ENCODE measurements at regions not wholly inside any gene's neighbourhood (a gene's known extent, or its start where the extent isn't known, plus 50 kb on each side); places are given as distances from the start of the nearest gene placed in this dataset.
A peak's percentile ranks its signal among the peaks of the same experiment; 100 is the strongest.

DNA sequence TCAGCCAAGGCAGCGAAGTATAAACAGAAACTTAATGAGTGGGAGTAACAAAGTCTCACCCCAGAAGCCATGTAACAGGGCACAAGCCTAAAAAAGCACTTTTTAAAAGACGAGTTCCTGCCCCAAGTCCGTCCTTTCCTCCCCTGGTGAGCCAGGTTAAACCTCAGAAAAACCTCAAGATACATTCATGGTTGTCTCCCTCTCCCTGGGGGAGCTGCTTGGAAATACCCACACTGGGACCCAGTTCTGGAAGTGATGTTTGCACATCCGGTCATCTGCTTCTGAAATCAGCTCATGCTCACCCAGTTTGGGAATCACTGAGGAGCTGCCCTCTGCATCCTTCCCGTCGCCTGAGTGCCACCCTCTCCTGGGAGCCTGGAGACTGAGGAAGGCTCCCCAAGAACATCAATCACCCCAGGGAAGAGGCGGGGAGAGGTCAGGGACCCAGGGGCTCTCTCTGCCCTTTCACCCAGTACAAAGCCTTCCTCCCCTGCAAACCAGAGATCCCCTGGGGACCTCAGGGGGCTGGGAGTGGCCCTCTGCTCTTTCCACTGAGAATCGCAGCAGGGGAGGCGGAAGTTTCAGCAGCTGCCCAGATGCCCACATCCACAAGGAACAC is 150.6 kb upstream of the AGAP1 start:
- DNase-seq (ENCODE audit: low spot score), result no peak
- no peak for ATAC-seq

DNA sequence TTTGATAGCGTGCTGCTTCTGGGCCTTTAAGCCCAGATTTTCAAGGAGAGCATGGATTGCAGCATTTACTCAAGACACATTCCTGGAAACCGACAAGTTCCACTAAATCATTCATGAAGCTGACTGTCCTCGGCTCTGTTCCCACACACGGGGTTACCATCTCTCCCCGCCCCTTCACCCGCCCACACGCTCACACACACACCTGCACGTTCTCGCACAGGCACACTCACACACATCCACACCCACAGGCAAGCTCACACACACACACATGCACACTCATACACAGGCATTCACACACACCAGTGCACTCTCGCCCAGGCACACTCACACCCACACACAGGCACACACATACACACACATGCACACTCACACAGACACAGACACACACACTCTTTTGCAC is 150.0 kb upstream of the AGAP1 start:
- DNase-seq (ENCODE audit: low spot score), result no peak
- ATAC-seq, result no peak

DNA sequence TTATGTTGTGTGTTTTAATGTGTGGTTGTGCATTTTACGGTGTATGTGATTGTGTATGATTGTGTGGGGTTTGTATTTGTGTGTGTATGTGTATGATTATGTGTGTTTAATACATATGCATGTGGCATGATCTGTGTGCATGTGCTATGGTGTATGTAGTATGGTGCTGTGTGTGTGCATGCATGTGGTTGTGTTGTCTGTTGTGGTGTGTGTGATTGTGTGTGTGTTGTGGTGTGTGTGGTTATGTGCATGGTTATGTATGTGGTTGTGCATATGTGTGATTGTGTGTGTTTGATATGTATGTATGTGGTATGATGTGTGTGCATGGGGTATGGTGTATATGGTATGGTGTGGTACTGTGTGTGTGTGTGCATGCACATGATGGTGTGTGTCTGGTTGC is 148.1 kb upstream of the AGAP1 start:
- ATAC-seq (no peak), DNase-seq (ENCODE audit: low spot score) (no peak)

DNA sequence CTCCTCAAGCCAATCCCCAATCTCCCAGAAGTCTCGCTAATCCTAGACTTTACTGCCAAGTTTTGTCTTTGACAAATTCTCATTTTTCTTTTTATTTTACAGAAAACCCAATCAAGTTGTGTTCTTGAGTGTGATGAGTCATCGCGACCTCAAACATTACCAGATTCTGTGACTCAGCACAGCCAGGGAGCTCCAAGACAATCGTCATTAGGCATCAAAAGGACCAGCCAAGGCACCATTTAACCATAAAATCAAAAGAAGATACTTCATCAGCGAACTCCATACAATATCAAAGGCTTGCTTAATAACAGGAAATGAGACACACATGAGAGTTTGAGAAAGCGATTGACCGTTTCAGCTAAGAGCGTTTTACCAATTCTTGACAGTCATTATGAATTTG is 146.2 kb upstream of the AGAP1 start:
- no peak for DNase-seq (ENCODE audit: low spot score)
- no peak for ATAC-seq

DNA sequence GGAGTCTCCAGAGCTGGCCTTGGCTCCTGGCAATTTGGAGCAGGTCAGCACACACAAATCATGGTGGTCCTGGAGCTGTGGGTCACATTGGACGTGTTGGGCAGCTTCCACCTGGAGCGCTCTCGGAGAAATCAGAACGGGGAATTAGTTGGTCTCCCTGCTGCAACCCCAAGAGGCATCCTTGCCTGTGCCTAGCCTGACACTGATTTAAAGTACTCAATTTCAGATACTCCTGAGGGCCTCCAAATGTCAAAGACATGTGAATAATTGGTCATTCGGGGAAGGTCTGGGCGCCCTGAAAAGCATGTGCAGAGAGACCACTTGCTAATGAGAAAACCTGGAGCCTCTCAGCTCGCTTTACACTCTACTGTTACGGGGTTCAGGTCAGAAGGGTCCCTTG is 145.5 kb upstream of the AGAP1 start:
- no peak for ATAC-seq
- no peak for DNase-seq (ENCODE audit: low spot score)

DNA sequence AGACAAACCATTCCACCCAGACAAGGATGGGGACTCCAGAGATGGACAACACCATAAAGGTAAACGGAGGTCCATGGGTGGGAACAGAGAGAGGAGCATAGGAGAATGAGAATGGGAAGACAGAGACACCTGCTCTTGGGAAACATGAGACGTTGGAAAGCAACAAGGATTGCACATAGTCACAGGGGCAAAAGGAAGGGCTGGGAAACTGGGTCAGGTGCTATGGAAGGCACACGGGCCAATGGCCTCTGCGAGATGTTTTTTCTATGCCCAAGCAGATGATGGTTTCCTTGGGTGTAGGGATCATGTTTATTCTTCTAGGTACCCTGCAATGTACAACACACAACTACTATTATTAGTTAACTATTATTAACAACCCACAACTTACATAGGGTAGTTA is 143.6 kb upstream of the AGAP1 start:
- ATAC-seq, result no peak
- no peak for DNase-seq (ENCODE audit: low spot score)

DNA sequence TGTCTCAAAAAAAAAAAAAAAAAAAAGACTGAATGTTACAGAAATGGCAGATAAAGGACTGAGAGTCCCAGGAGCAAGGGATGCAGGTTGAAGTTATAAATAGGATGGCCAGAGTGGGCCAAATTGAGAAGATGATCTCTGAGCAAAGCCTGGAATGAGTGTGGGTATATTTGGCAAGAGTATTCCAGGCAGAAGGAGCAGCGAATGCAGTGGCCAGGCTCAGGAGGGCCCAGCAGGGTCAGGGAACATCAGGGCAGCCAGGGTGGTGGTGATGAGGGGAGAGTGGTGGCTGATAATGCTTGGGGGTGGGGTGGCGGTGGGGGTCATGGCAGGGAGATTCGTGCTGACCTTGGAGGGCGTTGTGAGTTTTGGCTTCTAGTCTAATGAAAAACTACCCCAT is 141.3 kb upstream of the AGAP1 start:
- DNase-seq (ENCODE audit: low spot score), result no peak
- ATAC-seq, result no peak

DNA sequence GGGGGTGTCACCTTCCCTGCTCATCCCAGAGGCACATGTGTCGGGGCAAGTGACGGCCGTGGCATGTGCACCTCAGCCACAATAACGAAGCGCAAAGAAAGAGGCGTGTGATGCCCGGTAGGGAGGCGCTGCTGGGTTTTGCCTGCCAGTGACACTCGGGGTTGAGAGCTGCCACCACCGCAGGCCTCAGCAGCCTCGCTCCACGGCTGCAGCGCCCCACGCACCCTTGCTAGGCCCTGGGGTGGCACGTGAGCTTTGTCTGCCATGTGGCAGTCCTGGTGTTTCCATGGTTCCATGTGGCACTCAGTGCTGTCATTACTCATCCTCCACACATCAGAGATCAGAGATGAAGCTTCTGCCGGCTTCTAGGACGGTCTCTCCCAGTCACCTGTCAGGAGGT is 136.0 kb upstream of the AGAP1 start:
- no peak for DNase-seq (ENCODE audit: low spot score)
- ATAC-seq, result no peak

DNA sequence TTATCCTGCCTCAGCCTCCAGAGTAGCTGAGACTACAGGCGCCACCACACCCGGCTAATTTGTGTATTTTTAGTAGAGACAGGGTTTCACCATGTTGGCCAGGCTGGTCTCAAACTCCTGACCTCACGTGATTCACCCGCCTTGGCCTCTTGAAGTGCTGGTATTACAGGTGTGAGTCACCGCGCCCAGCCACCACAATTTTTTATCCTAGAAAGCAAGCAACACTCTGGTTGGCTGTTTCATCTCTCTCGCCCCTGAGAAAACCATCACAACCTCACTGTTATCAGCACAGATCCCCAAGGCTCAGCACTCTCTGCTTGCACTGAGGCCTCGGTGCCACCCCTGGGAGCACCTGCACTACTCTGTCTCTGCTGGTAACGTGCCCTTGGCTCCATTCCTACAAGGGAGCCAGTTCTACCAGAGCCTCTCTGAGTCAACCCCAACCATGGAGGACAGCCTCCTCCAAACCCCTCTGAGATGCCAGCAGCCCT is 134.8 kb upstream of the AGAP1 start:
- ATAC-seq (no peak), DNase-seq (ENCODE audit: low spot score) (no peak)

DNA sequence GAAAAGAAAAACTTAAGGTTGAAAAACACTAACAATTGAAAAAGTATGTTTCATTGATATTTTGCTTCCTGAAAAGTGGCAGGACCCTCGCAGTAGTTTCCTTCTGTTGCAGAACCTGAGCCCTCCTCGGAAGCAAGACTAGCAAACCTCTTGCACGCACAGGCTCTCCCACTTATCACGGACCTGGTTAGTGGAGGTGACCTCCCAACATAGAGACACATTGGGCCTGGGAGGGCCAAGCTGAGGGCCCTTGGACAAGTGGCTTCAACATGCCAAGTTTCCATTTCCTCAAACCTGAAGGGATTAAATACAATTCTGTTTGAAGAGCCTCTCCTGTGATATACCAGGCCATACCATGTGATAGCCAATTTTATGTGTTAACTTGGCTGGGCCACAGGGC is 133.4 kb upstream of the AGAP1 start:
- ATAC-seq, result no peak
- DNase-seq (ENCODE audit: low spot score), result no peak

DNA sequence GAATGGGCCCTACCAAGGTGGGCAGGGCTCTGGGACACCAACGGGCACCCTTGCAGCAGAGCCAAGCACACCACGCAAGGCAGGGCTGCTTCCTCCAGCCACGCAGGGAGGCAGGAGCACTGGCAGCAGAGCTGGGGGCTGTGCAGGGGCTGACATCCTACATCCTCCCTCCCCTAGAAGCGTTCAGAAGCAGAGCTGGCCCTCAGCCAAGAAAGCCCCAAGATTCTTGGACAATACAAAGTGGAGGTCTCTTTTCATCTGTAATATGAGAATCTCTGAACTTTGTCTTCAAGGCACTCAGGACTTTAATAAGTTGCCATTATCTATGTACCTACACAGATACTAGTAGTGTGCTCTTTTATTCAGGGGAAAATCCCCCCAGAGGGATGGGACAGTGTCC is 128.1 kb upstream of the AGAP1 start:
- no peak for DNase-seq (ENCODE audit: low spot score)
- no peak for ATAC-seq

DNA sequence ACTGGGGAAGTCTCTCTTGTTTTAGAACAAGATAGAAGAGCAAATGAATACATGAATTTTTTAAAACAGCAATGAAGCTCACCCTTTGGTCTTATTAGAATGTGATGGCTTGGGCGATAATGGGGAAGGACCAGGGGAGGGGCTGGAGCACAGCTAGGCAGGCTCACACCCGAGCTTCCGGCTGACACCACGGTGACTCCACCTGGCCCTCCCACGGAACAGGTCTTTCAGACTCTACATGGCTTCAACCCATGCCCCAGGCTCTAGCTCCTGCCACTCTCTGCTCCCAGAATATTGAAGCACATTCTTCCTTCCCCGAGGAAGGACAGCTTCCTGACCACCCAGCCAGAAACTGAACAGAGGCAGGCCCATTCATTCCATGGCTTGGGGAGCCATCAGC is 127.5 kb upstream of the AGAP1 start:
- no peak for ATAC-seq
- DNase-seq (ENCODE audit: low spot score), result no peak

DNA sequence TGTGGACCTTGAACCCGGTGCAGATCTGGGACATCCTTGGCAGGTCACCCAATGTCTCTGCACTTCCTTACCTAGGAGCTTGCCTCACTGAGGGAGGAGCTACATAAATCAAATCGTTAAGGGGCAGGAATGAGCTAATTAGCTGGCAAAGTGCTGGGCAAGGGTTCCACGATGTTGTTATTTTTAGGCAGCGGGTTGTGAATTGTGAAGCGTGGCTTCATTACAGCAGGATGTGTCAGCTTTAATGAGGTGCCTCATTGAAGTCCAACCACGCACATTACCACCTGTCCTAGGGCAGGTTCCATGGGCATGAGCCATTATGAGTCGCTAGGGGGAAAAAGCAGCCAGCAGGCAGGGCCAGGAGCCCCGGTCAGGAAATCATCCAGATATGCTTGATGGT is 127.0 kb upstream of the AGAP1 start:
- DNase-seq (ENCODE audit: low spot score), result no peak

DNA sequence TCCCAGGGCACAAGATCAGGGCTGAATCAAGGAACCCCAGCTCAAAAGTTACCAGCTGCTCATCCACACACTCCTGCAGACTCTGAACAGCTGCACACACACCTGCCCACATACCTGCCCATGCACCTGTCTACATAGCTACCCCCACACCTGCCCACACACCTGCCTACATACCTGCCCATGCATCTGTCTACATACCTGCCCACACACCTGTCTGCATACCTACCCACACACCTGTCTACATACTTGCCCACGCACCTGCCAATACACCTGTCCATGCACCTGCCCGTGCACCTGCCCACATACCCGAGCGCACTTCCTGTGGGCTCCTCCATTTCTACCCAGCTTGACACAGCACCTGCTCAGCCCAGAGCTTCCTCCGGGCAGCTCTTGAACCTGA is 122.8 kb upstream of the AGAP1 start:
- no peak for ATAC-seq
- DNase-seq (ENCODE audit: low spot score), result no peak

More for the DNA sequence above, 127.0 kb upstream of the AGAP1 start:
- no peak for ATAC-seq

DNA sequence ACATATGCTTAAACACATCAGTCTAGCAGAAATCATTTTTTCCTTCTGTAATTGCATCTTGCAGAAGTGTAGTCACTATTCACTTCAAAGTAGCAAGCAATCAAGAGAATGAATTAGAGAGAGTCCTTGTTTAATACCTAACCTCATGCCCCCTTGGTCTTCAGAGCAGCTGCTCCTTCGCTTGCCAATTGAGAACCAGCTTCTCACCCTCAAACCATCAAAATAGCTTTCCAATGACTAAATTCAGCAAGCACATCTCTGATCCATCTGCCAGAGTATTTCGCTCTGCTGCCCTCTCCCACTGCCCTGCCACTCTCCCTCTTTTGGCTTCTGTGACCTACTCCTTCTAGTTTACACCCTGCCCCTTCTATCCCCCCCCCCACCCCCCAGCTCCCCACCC is 120.7 kb upstream of the AGAP1 start:
- no peak for ATAC-seq
- no peak for DNase-seq (ENCODE audit: low spot score)

DNA sequence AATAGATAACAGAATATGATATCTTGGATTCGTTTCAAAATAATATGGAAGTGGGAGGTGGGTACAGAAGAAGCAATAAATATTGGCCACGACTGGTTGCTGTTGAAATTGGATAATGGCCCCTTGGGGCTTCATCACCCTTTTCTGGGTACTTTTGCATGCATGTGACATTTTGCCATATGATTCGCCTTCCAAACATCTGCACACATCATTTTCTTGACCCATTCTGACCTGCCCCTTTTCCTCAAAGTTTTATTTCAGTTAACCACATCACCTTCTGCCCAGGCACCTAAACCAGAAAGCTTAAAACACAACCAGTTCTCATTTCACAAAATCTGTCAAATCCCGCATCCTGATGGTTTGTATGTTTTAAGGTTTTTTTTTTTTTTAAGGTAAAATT is 116.7 kb upstream of the AGAP1 start:
- no peak for DNase-seq (ENCODE audit: low spot score)
- no peak for ATAC-seq

DNA sequence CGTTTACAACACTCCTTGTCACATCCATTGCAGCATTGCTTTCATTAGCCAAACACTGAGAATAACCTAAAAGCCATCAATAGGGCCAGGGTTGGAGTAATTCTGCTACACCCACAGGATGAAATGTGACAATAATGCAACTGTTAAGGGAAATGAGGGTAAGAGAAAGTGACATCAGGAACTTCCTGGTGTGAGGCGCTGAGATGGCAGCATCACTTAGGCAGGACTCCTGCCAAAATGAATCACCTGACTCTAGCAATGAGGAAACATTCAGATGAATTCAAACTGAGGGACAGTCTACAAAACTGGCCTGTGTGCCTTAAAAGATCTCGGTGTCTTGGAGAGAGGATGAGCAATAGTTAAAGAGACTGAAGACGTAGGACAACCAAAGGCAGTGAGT is 115.6 kb upstream of the AGAP1 start:
- ATAC-seq (no peak), DNase-seq (ENCODE audit: low spot score) (peak; percentile 33)

DNA sequence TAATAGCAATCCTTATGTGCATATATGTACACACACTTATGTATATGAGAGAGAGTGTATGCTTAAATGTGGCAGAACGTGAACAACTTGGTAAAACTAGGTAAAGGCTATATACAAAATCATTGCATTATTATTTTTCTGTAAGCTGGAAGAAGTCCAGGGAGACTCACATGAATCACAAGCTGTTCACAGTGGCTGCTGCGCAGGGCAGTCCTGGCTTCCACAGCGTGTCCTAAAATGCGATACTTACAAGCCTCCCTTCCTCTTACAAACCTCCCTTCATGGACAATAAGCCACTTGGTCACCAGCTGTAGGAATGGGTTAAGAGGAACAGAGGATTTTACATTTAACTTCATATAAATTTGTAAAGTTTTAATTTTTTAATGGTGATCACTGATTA is 114.9 kb upstream of the AGAP1 start:
- ATAC-seq (no peak), DNase-seq (ENCODE audit: low spot score) (no peak)

DNA sequence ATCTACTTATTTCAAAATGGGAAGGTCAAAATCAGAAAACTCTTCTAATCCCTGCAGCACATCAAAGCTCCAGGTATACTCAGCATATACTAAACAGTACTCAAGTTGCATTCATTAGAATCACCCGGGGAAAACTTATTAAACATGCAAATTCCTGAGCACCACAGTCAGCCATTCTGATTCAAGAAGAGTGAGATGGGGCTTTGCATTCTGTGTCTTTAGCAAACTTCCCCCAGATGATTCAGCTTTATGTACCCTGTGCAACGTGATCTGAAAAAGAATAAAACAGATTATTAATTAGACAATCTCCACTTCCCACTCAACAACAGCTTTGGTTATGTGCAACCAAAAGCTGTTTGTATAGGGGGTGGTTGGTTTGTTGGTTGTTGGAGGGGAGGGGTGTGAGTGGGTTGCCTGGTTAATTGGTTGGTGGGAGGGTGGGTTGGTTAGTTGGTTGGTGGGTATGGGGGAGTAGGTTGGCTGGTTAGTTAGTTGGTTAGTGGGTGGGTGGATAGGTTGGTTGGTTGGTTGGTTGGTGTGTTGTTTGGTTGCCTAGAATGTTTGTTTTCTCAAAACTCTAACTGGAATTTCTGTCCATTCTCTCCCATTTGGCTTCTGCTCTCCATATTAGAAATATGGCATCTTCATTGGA is 112.5 kb upstream of the AGAP1 start:
- ATAC-seq (no peak), DNase-seq (ENCODE audit: low spot score) (no peak)

DNA sequence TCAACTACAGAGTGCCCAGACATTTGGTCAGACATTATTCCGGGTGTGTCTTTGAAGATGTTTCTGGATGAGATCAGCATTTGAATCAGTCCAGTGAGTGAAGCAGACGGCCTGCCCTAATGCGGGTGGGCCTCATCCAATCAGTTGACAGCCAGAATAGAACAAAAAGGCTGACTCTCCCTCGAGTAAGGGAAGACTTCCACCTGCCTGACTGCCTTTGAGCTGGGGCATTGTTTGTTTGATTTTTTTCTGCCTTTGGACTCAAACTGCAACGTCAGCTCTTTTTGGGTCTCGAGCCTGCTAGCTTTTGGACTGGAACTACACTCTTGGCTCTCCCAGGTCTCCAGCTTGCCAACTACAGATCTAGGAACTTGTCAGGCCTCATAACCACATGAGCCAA is 111.7 kb upstream of the AGAP1 start:
- peak; percentile 85 for DNase-seq (ENCODE audit: low spot score)
- peak; percentile 79 for ATAC-seq

DNA sequence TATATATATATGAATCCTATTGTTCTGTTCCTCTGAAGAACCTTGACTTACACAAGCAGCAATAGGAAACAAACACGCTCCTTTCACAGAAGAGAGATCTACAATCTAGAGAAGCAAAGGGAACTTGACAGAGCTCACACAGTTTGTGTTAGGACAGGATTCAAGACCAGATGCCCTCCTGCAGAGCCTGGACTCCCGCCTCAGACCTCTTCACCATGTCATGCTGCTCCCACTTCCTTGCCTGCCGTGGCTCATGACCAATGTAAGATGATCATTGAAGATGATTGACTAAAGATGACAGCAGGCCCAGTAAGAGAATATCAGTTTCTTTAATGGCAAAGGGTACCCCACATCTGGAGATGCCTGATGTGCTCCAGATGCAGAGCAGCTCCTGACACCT is 111.2 kb upstream of the AGAP1 start:
- ATAC-seq (peak; percentile 20), DNase-seq (ENCODE audit: low spot score) (no peak)

DNA sequence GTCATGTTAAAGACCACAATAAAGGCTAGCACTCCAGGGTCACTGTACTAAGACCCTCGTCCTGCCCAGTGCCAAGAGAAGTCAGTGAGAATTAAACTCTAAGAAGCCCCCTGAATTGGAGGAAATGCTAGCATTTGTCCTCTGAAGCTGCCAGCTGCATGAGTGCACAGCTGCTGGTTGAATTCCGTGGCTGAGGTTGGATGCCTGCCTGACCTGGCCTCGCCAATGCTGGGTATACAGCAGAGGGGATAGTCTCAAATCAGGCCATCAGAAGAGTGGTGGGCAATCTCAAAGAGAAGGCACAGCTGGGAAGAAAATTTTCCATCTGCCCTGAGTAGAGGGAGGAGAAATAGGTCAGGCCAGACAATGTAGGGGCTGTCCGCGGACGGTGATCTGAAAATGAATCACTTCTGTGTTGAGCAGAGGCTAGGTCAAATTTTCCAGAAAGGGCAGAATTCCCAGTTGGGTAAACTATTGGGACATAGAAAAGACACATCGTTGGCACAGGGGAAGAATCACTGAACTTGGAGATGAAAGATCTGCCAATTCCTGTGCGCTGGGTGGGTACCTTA is 110.5 kb upstream of the AGAP1 start:
- ATAC-seq, result peak; percentile 83
- DNase-seq (ENCODE audit: low spot score), result peak; percentile 66

DNA sequence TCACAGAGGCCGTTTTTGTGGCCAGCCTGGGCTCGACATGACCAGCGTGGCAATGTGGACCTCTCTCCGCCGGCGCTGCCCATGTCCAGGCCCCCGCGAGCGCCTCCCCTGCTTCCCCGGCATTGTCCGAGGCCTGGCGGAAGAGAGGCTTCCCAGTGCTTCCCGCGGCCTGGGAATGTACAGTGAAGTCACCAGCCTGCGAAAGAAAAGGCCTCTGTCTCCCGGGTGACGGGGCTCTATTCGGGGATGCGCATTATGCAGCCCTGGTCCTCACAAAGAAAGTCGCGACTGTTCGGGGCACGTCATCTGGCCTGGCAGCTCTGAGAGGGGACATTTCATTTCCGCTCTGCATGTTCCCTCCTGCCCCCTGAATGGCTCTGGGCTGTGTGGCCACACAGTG is 109.2 kb upstream of the AGAP1 start:
- DNase-seq (ENCODE audit: low spot score) (no peak), ATAC-seq (no peak)
